B cell (primary cell): ENCODE measurements at regions not wholly inside any gene's neighbourhood (a gene's known extent, or its start where the extent isn't known, plus 50 kb on each side); places are given as distances from the start of the nearest gene placed in this dataset.

ENCODE experiments used
- EZH2 ChIP-seq: IDR thresholded peaks from 2 replicates; pipeline ENCODE4 v1.6.1; 2012; ENCODE audit warnings: borderline replicate concordance, low read depth, mild to moderate bottlenecking, moderate library complexity, low read length; ENCODE audit not compliant: insufficient read depth, poor library complexity, severe bottlenecking
- TF ChIP-seq, protein P1 (sequence below): fragments of 200-600 bp; IDR thresholded peaks from one replicate; pipeline ENCODE4 v1.8.0; 2022; ENCODE audit warnings: antibody characterized with exemption, mild to moderate bottlenecking

DNA sequence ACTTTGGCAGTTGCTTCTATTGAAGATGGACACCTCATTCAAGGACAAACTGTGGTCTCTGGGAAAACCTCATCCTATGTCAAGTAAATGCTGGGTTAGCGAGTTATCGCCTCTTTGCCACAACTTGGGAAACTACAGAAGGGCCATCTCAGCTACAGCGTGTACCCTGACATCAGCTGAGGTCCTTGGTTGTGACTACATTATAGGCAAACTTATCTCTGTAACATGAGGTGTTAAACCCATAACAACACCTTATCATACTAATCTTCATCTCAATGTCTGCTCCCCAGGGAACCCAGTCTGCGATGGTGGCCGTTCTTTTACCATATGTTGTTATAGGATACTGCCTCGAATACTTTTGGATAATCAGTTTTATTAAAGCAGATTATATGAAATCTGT, 1862.7 kb downstream of the STIM2 start:
- TF ChIP-seq, protein P1, sequence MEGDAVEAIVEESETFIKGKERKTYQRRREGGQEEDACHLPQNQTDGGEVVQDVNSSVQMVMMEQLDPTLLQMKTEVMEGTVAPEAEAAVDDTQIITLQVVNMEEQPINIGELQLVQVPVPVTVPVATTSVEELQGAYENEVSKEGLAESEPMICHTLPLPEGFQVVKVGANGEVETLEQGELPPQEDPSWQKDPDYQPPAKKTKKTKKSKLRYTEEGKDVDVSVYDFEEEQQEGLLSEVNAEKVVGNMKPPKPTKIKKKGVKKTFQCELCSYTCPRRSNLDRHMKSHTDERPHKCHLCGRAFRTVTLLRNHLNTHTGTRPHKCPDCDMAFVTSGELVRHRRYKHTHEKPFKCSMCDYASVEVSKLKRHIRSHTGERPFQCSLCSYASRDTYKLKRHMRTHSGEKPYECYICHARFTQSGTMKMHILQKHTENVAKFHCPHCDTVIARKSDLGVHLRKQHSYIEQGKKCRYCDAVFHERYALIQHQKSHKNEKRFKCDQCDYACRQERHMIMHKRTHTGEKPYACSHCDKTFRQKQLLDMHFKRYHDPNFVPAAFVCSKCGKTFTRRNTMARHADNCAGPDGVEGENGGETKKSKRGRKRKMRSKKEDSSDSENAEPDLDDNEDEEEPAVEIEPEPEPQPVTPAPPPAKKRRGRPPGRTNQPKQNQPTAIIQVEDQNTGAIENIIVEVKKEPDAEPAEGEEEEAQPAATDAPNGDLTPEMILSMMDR: no peak
- no peak for TF ChIP-seq EZH2
